ENCODE measurements at regions not wholly inside any gene's neighbourhood (a gene's known extent, or its start where the extent isn't known, plus 50 kb on each side); places are given as distances from the start of the nearest gene placed in this dataset.

DNA sequence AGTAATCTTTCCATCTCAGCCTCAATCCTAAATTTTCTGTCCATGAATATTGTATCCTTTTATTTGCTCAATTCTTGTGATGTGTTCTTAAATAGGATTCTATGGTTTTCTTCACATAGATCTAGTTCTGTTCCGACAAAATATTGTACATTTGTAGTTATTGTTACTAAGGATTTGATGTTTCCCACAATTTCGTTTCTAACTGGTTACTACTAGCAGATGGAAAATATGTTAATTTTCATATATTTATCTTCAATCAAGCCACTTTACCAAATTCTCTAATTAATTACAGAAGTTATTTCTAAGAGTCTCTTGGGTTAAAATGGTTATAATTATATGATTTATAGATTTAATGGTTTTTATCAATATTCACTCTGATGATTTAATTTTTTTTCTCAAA lies 60.3 kb downstream of the SEC61B start:
- no peak for DNase-seq (ENCODE audit: low read depth)
- TF ChIP-seq, protein P1, sequence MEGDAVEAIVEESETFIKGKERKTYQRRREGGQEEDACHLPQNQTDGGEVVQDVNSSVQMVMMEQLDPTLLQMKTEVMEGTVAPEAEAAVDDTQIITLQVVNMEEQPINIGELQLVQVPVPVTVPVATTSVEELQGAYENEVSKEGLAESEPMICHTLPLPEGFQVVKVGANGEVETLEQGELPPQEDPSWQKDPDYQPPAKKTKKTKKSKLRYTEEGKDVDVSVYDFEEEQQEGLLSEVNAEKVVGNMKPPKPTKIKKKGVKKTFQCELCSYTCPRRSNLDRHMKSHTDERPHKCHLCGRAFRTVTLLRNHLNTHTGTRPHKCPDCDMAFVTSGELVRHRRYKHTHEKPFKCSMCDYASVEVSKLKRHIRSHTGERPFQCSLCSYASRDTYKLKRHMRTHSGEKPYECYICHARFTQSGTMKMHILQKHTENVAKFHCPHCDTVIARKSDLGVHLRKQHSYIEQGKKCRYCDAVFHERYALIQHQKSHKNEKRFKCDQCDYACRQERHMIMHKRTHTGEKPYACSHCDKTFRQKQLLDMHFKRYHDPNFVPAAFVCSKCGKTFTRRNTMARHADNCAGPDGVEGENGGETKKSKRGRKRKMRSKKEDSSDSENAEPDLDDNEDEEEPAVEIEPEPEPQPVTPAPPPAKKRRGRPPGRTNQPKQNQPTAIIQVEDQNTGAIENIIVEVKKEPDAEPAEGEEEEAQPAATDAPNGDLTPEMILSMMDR (conservative IDR thresholded peaks at IDR 0.05; ENCODE audit: low read length): no peak
- no peak overlapping the region for H3K4me3 ChIP-seq (ENCODE audit: low read length)

DNA sequence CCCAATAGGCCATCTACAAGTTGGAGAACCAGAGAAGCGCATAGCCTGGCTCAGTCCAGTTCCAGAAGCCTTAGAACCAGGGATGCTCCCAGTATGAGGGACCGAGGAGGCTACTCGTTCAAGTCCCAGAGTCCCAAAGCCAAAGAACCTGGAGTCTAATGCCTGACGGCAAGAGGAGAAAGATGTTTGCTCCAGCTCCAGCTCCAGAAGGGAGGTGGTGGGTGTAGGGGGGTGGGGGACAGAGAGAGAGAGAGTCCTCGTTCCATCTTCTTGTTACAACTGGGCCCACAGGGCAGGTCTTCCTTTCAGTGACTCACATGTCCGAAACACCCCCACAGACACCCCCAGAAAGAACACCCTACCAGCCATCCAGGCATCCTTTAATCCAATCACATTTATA lies 63.9 kb downstream of the SEC61B start:
- TF ChIP-seq, protein P1 (conservative IDR thresholded peaks at IDR 0.05; ENCODE audit: low read length): no peak
- H3K4me3 ChIP-seq (ENCODE audit: low read length): no peak overlapping the region
- no peak for DNase-seq (ENCODE audit: low read depth)

DNA sequence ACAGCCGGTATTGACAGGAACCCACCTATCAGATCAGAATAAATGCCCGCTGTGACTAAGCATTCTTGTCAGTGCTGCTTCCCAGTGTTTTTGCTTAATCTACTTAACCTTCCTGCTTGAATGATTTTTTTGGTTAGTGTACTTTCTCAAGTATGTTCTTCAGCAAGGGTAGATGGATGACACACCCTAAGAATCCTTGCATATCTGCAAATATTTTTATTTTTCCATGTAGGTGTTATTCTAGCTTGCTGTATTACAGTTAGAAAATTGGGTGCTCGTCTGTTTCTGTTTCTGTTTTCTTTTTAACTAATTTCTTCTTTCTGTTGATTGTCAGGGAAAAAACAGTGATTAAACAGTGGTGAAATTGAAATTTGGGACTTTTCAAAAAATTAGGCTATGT lies 64.5 kb downstream of the SEC61B start:
- TF ChIP-seq, protein P1 (conservative IDR thresholded peaks at IDR 0.05; ENCODE audit: low read length): no peak
- no peak overlapping the region for H3K4me3 ChIP-seq (ENCODE audit: low read length)
- no peak for DNase-seq (ENCODE audit: low read depth)

DNA sequence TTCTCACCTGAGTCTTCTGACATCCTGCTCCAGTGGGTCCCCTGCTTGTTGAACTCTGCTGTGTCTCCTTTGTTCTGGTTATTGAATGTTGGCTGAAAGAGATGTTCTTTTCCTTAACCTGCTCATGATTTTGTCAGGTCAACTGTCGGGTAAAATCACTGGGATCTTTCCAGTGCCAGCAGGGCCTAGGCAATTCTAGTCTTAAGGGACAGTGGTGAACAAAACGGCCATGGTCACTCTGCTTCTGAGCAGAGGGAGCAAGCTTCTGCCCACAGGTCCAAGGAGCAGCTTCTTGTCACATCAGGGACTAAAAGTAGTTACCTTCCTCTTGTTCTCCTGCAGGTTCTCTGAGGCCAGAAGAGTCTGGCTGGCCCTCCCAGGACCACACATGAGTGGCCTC lies 65.6 kb downstream of the SEC61B start:
- no peak for DNase-seq (ENCODE audit: low read depth)
- H3K4me3 ChIP-seq (ENCODE audit: low read length): no peak overlapping the region
- TF ChIP-seq, protein P1 (conservative IDR thresholded peaks at IDR 0.05; ENCODE audit: low read length): no peak

DNA sequence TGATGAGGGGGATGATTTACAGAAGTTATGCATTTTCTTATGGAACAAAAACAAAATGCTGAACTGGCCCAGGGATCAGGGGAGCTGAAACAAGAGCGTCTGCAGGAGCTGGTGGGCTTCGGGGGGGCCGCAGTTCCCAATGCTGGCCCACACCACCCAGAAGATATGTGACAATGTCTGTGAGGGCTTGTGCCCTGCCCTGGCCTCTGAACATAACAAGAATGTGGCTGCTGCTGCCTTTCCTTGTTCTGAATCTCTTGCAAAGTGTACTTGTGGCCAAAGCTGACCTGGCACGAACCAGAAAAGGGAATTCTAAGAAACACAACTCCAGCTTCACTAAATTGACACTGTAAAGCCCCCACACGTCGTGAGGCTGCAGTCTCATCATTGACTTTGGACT lies 66.7 kb downstream of the SEC61B start:
- no peak overlapping the region for H3K4me3 ChIP-seq (ENCODE audit: low read length)
- DNase-seq (ENCODE audit: low read depth): no peak
- TF ChIP-seq, protein P1 (conservative IDR thresholded peaks at IDR 0.05; ENCODE audit: low read length): no peak

DNA sequence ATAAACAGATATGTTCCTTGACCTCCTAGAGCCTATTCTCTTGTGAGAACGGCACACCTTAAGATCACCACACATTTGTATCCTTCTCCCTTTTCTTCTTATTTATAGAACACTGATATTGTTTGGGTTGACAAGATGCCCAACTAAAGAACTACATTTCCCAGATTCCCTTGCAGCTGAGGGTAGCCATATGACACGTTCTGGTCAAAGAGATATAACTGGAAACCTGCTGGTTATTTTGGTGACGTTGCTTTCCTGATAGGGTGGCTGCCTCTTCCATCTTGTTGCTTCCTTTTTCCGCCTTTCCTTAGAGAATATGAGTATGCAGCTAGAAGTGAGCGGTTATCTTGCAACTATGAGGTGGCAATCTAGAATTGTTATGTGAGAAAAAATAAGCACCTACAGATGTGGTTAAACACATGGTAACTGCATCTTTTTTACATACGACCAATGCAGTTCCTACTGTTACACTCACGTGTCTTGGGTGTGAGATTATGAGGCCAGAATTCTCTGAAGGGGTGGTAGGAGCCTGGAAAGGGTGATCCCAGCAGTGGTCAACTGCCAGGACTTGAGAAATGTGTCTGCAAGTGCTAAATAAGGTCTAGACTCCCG lies 72.9 kb downstream of the SEC61B start:
- no peak overlapping the region for H3K4me3 ChIP-seq (ENCODE audit: low read length)
- TF ChIP-seq, protein P1 (conservative IDR thresholded peaks at IDR 0.05; ENCODE audit: low read length): no peak
- no peak for DNase-seq (ENCODE audit: low read depth)

DNA sequence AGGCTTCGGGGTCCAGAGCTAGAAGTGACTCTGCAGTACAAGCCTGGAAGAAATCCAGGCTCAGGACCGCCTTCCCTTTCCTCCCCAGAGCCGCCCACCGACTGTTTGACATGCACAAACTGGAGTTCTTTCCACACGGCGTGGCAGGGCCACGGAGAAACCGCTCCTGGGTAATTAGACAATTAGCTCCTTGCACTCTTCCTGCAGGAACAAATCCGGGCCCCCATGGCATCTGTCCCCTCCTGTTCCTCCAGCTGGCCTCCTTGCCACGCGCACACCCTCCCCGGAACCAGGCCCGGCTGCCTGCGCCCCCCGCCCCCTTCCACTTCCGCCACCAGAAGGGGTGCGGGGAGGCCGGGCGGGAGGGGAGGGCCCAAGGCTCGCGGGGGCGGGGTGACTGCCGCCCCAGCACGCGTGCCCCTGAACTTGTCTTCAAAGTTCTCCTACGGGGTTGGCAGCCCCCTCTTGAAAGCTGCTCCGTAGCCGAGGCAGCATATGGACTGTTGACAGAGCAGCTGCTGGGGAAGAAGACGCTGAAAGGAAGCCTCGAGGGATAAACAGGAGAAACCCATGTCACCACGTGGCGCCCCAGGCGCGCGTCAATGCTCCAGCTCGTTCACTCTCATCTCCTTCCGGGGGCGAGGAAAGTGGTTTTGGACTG lies 74.3 kb downstream of the SEC61B start:
- no peak for DNase-seq (ENCODE audit: low read depth)
- TF ChIP-seq, protein P1 (conservative IDR thresholded peaks at IDR 0.05; ENCODE audit: low read length): no peak
- H3K4me3 ChIP-seq (ENCODE audit: low read length): no peak overlapping the region

All from AG10803 (cell line).